ENCODE measurements at regions not wholly inside any gene's neighbourhood (a gene's known extent, or its start where the extent isn't known, plus 50 kb on each side); places are given as distances from the start of the nearest gene placed in this dataset.

- TF ChIP-seq CTCF (IDR thresholded peaks at IDR 0.05) (peak; percentile 49; the same call in 1 of the 2 replicates), POLR2AphosphoS5 (IDR thresholded peaks at IDR 0.05; ENCODE audit: low read depth, low read length) (no peak), TCF7L2 (IDR thresholded peaks at IDR 0.05; ENCODE audit: low read depth, low read length) (no peak), SIN3A (IDR thresholded peaks at IDR 0.05; ENCODE audit: borderline replicate concordance, insufficient read depth, low read depth, low read length) (no peak), REST (IDR thresholded peaks at IDR 0.05; ENCODE audit: insufficient read depth in 1 of 2, low read depth in 2 of 2, low read length in 1 of 2) (no peak)
These were observed 530.3 kb downstream of the RFPL4B start for GRCh38 chr6:112877134-112878100.
